ENCODE measurements at regions not wholly inside any gene's neighbourhood (a gene's known extent, or its start where the extent isn't known, plus 50 kb on each side); places are given as distances from the start of the nearest gene placed in this dataset.
"Not testable (repeated sequence)": the region's sequence is repeated elsewhere in the genome, so short reads cannot be mapped to it uniquely, and the experiment has no call there.

DNA sequence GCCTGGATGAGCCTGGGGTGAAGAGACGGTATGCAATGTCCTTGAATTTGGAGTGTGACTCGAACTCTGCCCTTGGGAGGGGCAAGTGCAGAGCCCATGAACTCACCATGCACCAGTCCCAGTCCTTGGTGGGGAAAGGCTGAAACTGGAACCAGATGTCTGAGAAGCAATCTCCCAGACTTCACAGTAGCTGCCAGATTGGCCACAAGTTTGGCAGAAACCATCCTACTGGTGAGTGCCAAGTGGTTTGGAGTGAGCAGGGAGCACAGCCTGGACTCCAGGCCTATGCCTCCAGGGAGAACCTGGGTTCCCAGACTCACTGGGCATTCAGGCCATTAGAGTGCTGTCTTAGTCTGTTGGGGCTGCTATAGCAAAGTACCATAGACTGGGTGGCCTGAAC lies 99.6 kb upstream of the LYZL1 start:
- DNase-seq = no peak

- DNase-seq = no peak
These were observed 97.2 kb upstream of the LYZL1 start for GRCh38 chr10:29191674-29192073.

DNA sequence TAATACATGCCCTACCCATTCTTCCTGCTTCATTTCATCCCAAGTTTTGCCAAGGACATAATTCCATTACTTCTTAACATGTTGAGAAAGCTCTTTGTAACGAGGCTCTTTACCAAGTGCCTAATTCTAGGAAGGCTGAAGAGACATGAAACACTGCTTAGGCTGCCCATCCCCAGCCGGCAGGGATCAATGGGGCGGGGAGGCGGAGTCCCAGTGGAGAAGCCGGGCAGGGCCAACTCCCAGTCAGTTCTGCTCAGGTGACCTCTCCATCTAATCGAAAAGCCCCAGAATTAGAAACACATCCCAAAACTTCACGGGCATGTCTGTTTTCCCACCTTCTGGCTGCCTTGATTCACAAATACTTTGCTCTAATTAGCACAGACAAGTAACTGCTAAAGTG lies 89.5 kb upstream of the LYZL1 start:
- DNase-seq = no peak

GRCh38 chr10:29199941-29200679 lies 88.8 kb upstream of the LYZL1 start:
- DNase-seq = no peak

GRCh38 chr10:29202386-29202940 lies 86.4 kb upstream of the LYZL1 start:
- DNase-seq = no peak

- no peak for DNase-seq
These were observed 85.4 kb upstream of the LYZL1 start for GRCh38 chr10:29203432-29203831.

GRCh38 chr10:29204070-29204800 lies 84.6 kb upstream of the LYZL1 start:
- no peak for DNase-seq

DNA sequence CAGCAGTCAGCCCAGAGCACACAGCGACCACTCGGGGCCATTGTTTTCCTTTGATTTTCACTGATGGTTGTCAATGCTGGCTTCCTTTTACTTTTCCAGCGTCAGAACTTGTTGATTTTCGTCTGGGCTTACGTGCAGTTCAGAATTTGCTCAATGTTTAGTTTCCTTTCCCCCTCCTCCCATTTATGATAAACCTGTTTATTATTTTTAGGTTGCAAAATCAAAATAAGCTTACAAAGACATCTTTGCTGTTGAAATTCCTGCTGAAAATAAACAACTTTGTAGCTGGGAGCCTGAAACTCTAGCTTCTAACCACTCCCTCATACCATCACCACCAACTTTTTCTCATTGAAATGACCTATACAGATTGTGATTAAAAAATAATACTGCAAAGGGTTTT lies 83.1 kb upstream of the LYZL1 start:
- no peak for DNase-seq

- no peak for DNase-seq
These were observed 80.0 kb upstream of the LYZL1 start for GRCh38 chr10:29208845-29209244.

GRCh38 chr10:29209830-29210229 lies 79.0 kb upstream of the LYZL1 start:
- no peak for DNase-seq

DNA sequence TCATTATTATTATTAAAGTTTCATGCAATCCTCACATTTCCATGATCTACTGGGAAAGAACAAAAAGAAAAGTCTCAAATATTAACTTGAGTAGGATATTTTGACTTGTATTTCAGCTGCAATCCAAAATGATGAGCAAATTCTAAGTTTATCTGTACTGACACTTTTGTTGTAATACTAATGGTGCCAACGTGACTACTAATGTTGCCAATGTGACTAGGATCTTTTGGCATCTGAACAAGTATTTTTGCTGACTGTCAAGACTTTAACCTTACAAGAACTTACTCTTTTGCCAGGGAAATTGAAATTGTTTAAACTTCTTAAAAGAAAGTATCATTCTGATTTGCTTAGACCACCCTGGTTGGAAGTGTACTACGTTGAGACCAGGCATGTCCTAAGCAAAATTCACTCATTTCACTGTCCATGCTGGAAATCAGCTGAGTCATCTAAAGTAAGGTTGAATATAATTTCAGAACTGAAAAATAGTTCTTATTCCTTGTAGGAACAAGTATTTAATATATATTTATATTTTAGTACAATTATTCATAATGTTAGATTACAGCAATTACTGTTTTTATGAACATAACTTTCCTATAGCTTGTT lies 78.5 kb upstream of the LYZL1 start:
- no peak for DNase-seq

DNA sequence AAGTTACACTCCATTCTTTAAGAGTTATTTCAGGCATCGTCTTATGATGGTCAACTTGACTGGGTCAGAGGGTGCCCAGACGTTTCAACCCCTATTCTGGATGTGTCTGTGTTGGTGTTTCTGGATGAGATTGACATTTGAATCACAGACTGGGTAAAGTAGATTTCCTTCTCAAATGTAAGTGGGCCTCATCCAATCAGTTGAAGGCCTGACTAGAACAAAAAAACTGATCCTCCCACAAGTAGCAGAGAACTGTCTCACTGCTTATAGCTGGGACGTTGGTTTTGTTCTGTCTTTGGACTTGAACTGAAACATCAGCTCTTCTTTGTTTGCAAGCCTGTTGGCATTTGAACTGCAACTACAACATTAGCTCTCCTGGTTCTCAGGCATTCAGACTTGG lies 76.3 kb upstream of the LYZL1 start:
- no peak for DNase-seq

DNA sequence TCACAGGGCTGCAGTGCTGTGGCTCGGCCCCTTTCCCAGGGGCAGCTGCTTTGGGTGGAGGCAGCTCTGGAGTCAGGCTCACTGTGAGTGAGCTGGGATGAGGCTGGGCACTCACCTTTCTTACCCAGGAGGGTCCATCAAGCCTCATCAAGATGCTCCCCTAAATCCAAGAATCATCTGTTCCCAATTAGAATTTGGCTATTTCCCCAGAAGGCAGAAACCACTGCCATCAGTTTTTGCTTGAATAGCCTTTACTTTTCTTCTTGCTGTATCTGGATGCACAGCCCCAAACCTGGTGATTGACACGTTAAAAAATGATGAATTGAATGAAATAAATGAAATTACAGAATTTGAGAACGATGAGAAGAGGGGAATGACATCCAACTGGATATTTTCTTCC lies 74.3 kb upstream of the LYZL1 start:
- no peak for DNase-seq

DNA sequence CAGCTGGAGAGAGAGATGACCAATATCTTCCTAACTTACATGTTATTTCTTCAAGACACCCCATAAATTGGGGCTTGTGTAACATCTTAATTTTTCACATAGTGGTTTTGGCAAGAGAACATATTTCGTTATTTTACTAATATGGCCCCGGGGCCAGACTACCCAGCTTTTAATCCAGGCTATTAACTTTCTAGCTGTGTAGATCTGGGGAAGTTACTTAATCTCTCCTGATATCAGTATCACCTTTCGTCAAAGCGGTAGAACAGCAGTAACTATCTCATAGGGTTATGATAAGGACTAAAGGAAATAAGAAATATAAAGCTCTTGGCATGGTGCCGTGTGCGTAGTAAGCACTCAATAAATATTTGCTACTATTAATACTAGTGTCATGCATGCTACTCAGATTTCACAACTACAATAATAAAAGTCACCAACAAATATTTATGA lies 71.6 kb upstream of the LYZL1 start:
- DNase-seq = no peak

DNA sequence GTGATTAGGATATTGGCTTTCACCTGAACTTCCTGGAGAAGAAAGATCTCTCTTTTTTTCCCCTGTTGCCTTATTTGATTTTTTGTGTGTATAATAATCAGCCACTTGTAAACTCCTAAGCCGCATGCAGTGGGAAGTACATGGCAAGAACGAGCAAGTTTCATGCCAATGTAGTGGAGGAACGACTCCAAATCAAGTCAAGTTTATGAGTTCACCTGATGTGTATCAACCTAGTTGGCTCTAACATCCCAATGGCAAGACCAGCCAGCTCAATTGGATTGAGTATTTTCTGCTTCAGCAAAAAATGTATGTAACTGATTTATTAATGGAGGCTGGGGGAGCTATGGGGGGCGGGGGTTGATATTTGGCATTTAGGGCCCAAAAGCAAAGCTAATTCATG lies 65.5 kb upstream of the LYZL1 start:
- DNase-seq = no peak

DNA sequence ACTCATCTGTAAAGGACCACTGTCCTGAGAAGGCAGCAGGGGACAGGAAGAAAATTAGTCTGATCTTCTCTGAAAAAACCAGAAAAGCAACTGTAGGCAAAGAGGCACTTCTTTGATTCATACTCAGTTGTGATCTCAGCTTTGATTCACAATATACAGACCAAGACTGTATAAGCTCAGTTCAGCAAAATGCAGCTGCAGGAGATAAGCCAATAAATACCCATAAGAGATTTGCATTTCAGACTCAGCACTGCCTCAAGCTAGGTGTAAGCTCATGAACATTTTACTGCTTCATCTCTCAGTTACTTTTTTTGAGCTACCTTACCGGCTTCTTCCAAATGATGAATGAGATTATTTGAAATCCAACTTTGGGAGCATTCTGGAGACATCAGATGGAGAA lies 64.2 kb upstream of the LYZL1 start:
- DNase-seq = no peak

DNA sequence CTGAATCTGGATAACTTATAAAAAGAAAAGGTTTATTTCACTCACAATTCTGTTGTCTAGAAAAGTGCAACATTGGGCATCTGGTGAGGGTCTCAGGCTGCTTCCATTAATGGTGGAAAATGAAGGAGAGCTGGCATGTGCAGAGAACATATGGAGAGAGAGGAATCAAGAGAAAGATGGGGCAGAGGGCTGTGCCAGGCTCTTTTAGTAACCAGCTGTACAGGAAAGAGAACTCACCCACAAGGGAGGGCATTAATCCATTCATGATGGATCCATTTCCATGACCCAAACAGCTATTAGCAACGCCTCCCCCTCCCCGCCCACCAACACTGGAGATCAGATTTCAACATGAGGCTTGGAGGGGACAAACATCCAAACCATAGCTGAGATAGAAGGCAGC lies 61.7 kb upstream of the LYZL1 start:
- no peak for DNase-seq

DNA sequence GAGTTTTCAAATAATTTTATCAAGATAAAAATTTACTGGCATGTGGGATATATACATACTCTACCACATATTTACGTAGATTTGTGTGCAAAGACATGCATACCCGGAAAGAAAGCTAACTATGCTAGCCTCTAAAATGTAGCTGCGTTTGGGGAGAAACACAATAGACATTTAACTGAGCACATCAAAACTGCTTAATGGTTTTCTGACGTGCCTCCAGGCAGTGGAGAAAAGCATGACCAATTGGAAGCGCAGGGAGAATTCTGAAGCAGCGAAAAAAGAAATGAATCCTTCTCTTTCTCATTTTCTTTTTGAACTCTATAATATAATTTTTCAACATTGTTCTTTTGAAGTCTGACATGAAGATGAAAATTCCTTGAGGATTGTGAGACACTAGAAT lies 60.3 kb upstream of the LYZL1 start:
- DNase-seq = no peak

GRCh38 chr10:29229258-29229705 lies 59.6 kb upstream of the LYZL1 start:
- no peak for DNase-seq

DNA sequence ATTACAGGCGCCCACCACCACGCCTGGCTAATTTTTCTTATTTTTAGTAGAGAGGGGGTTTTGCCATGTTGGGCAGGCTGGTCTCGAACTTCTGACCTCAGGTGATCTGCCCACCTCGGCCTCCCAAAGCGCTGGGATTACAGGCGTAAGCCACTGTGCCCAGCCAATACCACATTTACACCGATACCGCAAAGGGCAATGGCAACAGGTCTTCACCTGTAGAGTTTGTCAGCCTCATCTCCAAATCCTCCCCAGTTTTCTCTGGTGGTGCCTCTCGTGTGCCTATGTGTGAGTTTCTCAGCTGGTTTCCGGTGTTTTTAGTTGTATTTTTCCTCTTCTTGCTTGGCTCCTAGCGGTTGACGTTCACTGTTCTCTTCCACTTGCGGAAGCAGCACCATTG lies 52.0 kb upstream of the LYZL1 start:
- not testable (repeated sequence) for DNase-seq

DNA sequence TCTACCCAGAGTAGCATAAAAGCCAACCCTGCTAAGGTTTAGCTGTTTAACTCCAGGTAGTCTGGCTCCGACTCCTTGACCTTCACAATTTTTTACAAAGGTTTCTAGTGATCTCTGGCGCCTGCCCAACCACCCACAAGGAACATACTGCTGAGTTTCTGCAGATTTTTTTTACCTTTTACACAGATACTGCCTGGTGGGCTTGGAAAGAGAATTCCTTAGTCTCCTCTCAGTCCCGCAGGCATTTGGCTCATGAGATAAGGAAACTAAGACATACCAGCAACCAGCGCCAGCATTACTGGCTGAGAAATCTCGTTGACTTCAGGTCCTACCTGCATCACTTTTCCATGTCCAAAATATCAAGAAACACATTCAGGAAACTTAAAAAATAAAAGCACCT lies 51.1 kb upstream of the LYZL1 start:
- no peak for DNase-seq

GRCh38 chr10:29238523-29239135 lies 50.2 kb upstream of the LYZL1 start:
- no peak for DNase-seq
